ENCODE measurements at regions not wholly inside any gene's neighbourhood (a gene's known extent, or its start where the extent isn't known, plus 50 kb on each side); places are given as distances from the start of the nearest gene placed in this dataset.
"Not testable (repeated sequence)": the region's sequence is repeated elsewhere in the genome, so short reads cannot be mapped to it uniquely, and the experiment has no call there.

DNA sequence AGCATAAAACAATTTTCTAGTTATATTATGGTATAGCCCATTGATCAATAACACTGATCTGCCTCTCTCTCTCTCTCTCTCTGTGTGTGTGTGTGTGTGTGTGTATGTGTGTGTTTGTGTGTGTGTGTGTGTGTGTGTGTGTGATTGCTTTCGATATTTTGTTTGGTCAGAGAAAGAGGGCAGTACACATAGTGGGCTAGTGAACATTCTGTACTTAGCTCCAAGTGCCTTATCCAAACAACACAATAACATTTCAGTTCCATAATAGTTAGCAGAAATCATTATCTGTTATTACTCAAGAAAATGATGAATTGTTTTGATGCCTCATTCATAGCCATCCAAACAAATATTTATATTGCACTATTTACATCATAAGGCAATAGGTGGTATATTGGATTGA is 979.1 kb upstream of the CITED2 start:
- no peak for DNase-seq

DNA sequence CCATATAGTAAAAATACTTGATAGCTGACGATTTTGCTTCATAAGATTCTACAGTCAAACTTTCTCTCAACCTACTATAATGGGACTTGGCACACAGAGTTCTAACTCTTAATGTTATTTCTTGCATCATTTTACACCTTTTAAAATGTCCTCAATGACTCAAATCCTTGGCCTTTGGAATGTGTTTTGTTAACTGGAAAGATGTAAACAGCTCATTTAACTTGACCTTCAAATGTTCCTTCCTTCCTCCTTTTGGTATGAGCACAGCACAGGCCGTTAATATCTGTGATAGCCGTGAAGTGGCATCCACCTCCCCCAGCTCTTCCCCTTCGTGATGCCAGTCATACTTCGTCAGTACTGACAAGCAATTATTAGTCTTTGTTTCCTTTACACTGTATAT is 972.0 kb upstream of the CITED2 start:
- no peak for DNase-seq

- no peak for DNase-seq
Measured at GRCh38 chr6:140345935-140346334, 971.5 kb upstream of the CITED2 start.

GRCh38 chr6:140344142-140344913 is 969.9 kb upstream of the CITED2 start:
- DNase-seq, result no peak

DNA sequence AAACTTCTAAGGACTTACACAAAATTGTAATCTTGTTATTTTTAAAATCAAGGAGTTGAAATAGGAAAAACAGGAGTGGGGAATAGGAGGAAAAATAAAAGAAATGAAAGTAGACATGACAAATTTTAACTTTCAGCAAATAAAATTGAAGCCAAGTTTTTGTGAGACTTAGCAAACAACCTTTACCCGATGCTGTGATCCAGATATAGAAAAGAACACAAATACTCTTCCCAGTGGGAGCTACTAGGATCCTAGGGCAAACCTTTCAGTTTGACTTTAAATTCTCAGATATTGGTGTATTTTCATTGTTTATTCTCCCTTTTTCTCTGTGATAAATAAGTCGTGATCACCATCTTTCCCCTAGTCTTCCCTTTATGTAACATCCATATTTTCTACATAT is 968.7 kb upstream of the CITED2 start:
- no peak for DNase-seq

DNA sequence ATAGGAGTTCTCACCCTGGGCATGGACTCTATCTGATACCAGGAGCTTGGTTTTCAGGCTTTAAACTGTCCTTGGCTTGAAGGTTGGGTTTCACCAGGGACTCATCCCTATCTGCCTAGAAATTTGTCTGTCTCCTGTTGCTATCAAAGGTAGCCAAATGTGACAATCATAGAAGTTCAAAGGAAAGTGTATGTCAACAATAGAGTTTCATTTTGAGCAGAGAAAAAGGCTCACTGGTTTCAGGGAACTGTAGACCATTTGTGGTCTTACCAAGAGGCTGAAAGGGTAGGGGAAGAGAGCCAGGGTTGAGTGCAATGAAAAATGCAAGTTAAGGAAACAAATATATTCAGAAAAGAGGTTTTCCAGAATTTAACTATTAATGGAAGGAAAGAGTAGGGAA is 966.8 kb upstream of the CITED2 start:
- DNase-seq, result no peak

DNA sequence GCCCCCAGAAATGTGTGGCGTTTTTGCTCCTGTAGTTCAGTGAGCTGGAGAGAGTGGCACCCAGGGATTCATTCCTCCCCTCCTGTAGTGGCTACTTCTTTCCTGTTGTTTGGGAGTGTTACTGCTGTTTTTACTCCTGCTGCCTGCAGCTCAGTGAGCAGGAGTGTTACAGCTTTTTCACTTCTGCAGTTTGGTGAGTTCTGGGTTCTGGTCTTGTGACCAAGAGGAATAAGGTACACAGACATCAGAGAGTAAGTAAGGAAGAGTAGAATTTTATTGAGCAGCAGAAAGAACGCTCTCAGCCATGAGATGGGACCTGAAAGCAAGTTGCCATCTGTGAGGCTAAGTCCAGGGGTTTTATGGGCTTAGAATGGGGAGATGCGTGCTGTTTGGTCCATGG is 966.3 kb upstream of the CITED2 start:
- DNase-seq, result no peak

DNA sequence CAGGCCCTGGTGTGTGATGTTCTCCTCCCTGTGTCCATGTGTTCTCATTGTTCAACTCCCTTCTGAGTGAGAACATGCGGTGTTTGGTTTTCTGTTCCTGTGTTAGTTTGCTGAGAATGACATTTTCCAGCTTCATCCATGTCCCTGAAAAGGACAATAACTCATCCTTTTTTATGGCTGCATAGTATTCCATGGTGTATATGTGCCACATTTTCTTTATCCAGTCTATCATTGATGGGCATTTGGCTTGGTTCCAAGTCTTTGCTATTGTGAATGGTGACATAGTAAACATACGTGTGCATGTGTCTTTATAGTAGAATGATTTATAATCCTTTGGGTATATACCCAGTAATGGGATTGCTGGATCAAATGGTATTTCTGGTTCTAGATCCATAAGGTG is 964.6 kb upstream of the CITED2 start:
- not testable (repeated sequence) for DNase-seq

GRCh38 chr6:140321891-140322290 is 947.4 kb upstream of the CITED2 start:
- DNase-seq, result no peak

GRCh38 chr6:140320081-140321080 is 945.9 kb upstream of the CITED2 start:
- DNase-seq, result no peak

DNA sequence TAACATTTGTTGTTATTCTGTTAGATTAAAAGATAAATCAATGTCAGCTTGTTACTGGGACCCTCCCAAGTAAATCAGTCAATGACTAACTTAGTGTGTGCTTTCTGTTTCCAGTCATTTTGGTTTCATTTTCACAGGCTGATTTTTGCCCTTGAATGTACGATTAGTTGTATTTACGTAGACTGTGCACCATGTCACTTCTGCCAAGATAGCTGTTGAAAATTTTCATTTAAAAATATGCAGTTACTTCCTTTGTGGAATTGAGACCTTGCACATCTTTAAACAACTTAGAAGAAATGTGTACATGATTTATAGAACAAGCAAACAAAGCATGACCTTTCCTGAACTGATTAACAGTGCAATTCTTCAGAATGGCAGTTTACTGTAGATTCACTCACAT is 944.8 kb upstream of the CITED2 start:
- no peak for DNase-seq

GRCh38 chr6:140318408-140318807 is 944.0 kb upstream of the CITED2 start:
- DNase-seq, result no peak

DNA sequence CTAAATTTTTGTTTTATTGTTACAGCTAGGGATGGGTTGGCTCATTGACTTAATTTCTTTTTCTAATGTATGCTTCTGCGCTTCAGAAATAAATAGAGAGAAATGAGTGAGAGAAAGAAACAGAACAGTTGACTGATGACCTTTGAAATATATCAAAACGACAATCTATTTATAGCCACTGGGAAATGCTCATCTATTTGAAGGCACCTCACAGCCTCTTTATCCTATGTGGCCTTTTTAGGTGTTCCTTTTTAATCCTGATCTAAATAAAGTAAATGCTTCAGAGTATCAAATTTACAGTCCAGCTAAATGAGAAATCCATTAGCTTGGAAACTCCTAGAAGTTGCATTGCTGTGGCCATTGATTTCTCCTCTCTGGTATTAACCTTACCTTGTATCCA is 943.5 kb upstream of the CITED2 start:
- no peak for DNase-seq

GRCh38 chr6:140316966-140317365 is 942.5 kb upstream of the CITED2 start:
- no peak for DNase-seq

GRCh38 chr6:140314682-140315081 is 940.2 kb upstream of the CITED2 start:
- no peak for DNase-seq

- no peak for DNase-seq
Measured at GRCh38 chr6:140311146-140311545, 936.7 kb upstream of the CITED2 start.

DNA sequence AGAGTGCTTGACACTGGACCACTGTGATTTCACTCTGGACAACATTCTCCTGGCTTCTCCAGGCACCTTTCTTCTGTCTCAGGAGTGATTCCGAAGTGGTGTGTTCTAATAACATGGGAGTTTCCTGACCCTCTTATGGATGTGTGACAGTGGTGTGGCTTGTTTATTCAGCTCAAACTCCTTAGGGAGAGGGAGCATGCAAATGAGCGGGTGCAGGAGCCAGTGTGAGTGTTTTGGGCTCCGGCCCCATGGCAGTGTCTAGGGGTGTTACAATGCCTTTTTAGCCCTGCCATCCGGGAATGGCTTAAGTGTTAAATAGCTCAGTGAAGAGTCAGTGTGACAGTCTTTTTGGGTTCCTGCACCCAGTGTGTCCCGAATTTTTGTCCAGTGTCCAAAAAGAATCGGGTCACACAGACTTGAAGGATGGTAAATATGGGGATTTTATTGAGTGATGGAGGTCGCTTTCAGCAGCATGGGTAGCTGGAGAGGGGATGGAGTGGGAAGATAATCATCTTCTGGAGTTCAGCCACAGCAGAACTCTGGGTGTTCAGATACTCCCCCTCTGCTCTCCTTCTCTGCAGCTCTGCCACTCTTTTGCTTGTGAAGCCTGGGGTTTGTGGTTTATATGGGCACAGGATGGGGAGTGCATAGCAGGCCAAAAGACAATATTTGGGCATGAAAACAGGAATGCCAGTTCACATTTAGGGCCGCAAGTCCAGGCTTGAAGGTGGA is 928.9 kb upstream of the CITED2 start:
- DNase-seq, result no peak

DNA sequence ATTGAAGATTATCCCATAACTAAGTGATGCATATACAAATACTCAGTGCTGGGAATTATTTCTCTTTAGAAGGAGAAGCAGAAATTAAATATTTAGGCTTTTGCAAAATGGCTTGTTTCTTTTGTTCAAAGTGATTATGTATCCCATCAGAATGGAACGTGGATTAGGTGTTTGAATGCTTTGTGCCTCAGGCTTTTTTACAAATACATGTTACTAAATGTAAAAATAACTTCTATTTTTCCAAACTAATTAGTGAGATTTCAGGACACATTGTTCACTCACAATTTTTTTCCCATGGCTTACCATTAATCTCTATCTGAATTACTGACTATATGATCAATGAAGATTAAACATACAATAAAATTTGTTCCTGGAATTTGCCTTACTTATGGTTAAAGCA is 925.9 kb upstream of the CITED2 start:
- DNase-seq, result no peak

DNA sequence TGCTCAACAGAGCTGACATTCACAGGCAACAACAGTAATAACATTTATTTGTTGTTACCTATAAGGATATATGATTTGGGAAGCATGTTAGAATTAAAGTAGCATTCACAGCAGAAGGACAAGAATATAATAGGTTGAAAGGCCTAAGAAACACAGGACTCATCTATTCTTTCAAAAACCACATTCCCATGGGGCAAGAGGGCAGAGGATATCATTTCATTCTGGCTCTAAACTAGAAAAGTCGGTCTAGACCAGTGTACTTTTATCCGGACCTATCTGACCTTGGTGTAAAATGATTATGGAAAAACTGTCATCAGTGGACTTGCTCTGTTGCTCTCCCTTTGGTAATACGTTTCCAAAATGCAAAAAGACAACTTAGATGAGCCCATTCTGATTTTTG is 914.7 kb upstream of the CITED2 start:
- no peak for DNase-seq

DNA sequence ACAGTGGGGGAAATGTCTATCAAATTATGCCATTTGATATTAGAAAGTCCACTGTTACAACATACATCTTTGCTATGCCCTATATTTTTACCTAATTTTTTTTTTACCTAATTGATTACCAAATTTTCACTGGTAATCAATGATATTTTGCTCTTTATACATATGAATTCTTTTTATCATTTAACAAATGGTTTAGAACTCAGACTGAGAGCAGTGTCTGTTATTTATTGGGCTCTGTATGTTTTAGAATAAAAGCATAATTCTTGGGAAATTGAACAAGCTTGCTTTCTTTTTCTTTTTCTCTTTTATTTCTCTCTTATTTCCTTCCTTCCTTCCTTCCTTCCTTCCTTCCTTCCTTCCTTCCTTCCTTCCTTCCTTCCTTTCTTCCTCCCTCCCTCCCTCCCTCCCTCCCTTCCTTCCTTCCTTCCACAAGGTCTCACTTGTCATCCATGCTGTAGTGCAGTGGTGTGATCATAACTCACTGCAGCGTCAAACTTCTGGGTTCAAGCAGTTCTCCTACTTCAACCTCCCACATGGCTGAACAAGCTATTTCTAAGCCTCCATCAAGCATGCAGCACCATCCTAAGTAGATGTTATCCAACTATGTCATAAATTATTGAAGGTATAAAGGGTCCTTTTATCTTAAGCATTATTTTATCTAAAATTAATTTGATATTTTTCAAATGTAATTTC is 911.7 kb upstream of the CITED2 start:
- DNase-seq, result no peak

GRCh38 chr6:140285471-140285870 is 911.0 kb upstream of the CITED2 start:
- DNase-seq, result no peak

DNA sequence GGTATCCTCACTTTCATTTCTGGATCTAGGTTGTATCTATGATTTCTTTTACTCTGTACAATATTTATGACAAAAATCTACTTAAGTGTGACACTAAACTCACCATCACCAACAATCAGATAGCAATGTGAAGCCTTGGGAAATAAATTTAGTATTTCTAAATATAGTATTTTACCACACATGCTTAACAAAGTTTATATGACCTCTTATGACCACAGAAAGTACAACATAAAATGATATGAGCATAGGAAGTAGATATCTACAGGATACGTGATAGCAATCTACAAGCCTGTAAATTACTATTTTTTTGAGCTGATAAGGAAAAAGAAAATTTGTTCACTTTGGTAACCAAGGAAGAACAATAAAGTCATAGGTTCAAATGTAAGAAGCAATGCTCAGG is 910.4 kb upstream of the CITED2 start:
- no peak for DNase-seq

- DNase-seq, result no peak
Measured at GRCh38 chr6:140283197-140283596, 908.7 kb upstream of the CITED2 start.
